GM12878 (cell line): ENCODE measurements at regions not wholly inside any gene's neighbourhood (a gene's known extent, or its start where the extent isn't known, plus 50 kb on each side); places are given as distances from the start of the nearest gene placed in this dataset.

ENCODE experiments used
- ATAC-seq: fragments of 200-7000 bp; cut with Tn5 transposase; 3 replicates; pipeline ENCODE4 v1.9.1; 2020; ENCODE audit warnings: mild to moderate bottlenecking, moderate library complexity
- BruUV-seq: library from RNA; stranded (reverse); fragments of 400-500 nt; replicated peaks from 2 replicates; lab custom pipeline; 2021; lab: Mats Ljungman, UMichigan
- CTCF ChIA-PET: fragments of 300-600 bp; sonication (Branson Sonifier 250); formaldehyde crosslinking; extraction: SDS; loops from one replicate; lab custom pipeline; 2021; ENCODE audit warnings: inconsistent platforms; lab: Yijun Ruan, JAX
- POLR2A ChIA-PET: fragments of 350-600 bp; formaldehyde crosslinking; extraction: SDS; loops from one replicate; lab custom pipeline; 2021; ENCODE audit warnings: inconsistent platforms; lab: Charles Lee
- RAD21 ChIA-PET: fragments of 300-600 bp; sonication (Branson Sonifier 250); formaldehyde crosslinking; loops from one replicate; lab custom pipeline; 2023; ENCODE audit warnings: antibody characterized with exemption; ENCODE audit not compliant: unreplicated experiment; lab: Charles Lee
- SMC1A ChIA-PET: fragments of 300-600 bp; sonication (Branson Sonifier 250); formaldehyde crosslinking; loops from one replicate; lab custom pipeline; 2023; ENCODE audit not compliant: unreplicated experiment, uncharacterized antibody; lab: Charles Lee
- DNase-seq: peaks from one replicate; pipeline ENCODE4 v3.0.0-alpha.2; 2011; ENCODE audit warnings: low read depth, low spot score
- FAIRE-seq: peaks from 3 replicates; lab custom pipeline; 2011; peaks lifted over from hg19 to GRCh38; lab: Jason Lieb, UNC
- H2AFZ ChIP-seq: 2 replicates; pipeline ENCODE4 v1.6.0; 2011; ENCODE audit warnings: low read depth, low read length, control low read depth; ENCODE audit not compliant: control insufficient read depth
- H3K27ac ChIP-seq: 2 replicates; pipeline ENCODE4 v1.5.1; 2011; ENCODE audit warnings: control low read depth; ENCODE audit not compliant: control insufficient read depth, insufficient read depth
- H3K27me3 ChIP-seq, 2 experiments: replicated peaks in 1 of 2; 2 replicates each; pipeline versions ENCODE4 v1.6.0 to v1.6.1; 2011; ENCODE audit warnings: low read length in 1 of 2; ENCODE audit not compliant: control insufficient read depth in 2 of 2, insufficient read depth in 2 of 2
- H3K36me3 ChIP-seq, 2 experiments: 2 replicates each; pipeline ENCODE4 v1.5.1; 2011; ENCODE audit warnings: low read length in 1 of 2; ENCODE audit not compliant: control insufficient read depth in 2 of 2, insufficient read depth in 2 of 2
- H3K4me1 ChIP-seq: 2 replicates; pipeline ENCODE4 v1.6.1; 2011; ENCODE audit warnings: mild to moderate bottlenecking, low read length, moderate library complexity, mixed read lengths; ENCODE audit not compliant: control insufficient read depth, insufficient read depth
- H3K4me2 ChIP-seq: 2 replicates; pipeline ENCODE4 v1.6.0; 2011; ENCODE audit warnings: control low read depth; ENCODE audit not compliant: control insufficient read depth, insufficient read depth
- H3K4me3 ChIP-seq: fragments of 200-600 bp; sonication (generic); 2 replicates; pipeline ENCODE4 v1.5.1; 2016
- H3K79me2 ChIP-seq: 2 replicates; pipeline ENCODE4 v1.6.0; 2011; ENCODE audit warnings: low read length; ENCODE audit not compliant: control insufficient read depth, insufficient read depth
- H3K9ac ChIP-seq: 2 replicates; pipeline ENCODE4 v1.8.0; 2011; ENCODE audit warnings: low read length, control low read depth, mixed read lengths; ENCODE audit not compliant: control insufficient read depth, insufficient read depth
- H3K9me3 ChIP-seq: replicated peaks from 3 replicates; pipeline ENCODE4 v1.5.1; 2011; ENCODE audit warnings: mild to moderate bottlenecking, low read length; ENCODE audit not compliant: control insufficient read depth, insufficient read depth
- H4K20me1 ChIP-seq: 2 replicates; pipeline ENCODE4 v1.6.0; 2011; ENCODE audit not compliant: control insufficient read depth, insufficient read depth
- BCL11A ChIP-seq: IDR thresholded peaks from 2 replicates; pipeline ENCODE4 v1.6.1; 2011; ENCODE audit warnings: low read depth, low read length
- CHD1 ChIP-seq: IDR thresholded peaks from 2 replicates; pipeline ENCODE4 v1.6.1; 2012; ENCODE audit warnings: low read depth, low read length, improper control_type of control experiment
- CHD2 ChIP-seq: IDR thresholded peaks from 2 replicates; pipeline ENCODE4 v1.6.1; 2011; ENCODE audit warnings: low read depth, low read length, improper control_type of control experiment, borderline replicate concordance
- FOXM1 ChIP-seq: IDR thresholded peaks from 2 replicates; pipeline ENCODE4 v1.6.1; 2012; ENCODE audit warnings: low read depth, mild to moderate bottlenecking, inconsistent platforms, low read length, moderate library complexity
- IRF5 ChIP-seq: fragments of 450-650 bp; IDR thresholded peaks from 2 replicates; pipeline ENCODE4 v1.6.1; 2017; ENCODE audit warnings: borderline replicate concordance
- KDM1A ChIP-seq: fragments of 200-600 bp; sonication (generic); IDR thresholded peaks from 2 replicates; pipeline ENCODE4 v1.6.1; 2016; ENCODE audit warnings: borderline replicate concordance
- MAX ChIP-seq: IDR thresholded peaks from 2 replicates; pipeline ENCODE4 v1.6.1; 2012; ENCODE audit warnings: low read depth, low read length, improper control_type of control experiment
- MTA2 ChIP-seq: fragments of 450-650 bp; IDR thresholded peaks from 2 replicates; pipeline ENCODE4 v1.6.1; 2016; ENCODE audit warnings: low read depth, mild to moderate bottlenecking, moderate library complexity
- NR2C2 ChIP-seq: IDR thresholded peaks from 2 replicates; pipeline ENCODE4 v1.6.1; 2011; ENCODE audit warnings: borderline replicate concordance, low read depth; ENCODE audit not compliant: control insufficient read depth, insufficient read length
- POU2F2 ChIP-seq: IDR thresholded peaks from 3 replicates; pipeline ENCODE4 v1.6.1; 2011; ENCODE audit warnings: low read depth, mild to moderate bottlenecking, low read length, borderline replicate concordance
- RBBP5 ChIP-seq: fragments of 200-600 bp; sonication (generic); conservative IDR thresholded peaks from 2 replicates; pipeline ENCODE4 v1.6.1; 2016
- SKIL ChIP-seq: fragments of 450-650 bp; IDR thresholded peaks from 2 replicates; pipeline ENCODE4 v1.6.1; 2017; ENCODE audit warnings: mild to moderate bottlenecking, low read depth, inconsistent platforms; ENCODE audit not compliant: poor library complexity, severe bottlenecking
- SMC3 ChIP-seq: IDR thresholded peaks from 2 replicates; pipeline ENCODE4 v1.6.1; 2011; ENCODE audit warnings: low read length, improper control_type of control experiment, borderline replicate concordance
- TBL1XR1 ChIP-seq: IDR thresholded peaks from 2 replicates; pipeline ENCODE4 v1.6.1; 2012; ENCODE audit warnings: low read depth, low read length, improper control_type of control experiment
- TCF3 ChIP-seq: IDR thresholded peaks from 2 replicates; pipeline ENCODE4 v1.6.1; 2012; ENCODE audit warnings: low read depth, mild to moderate bottlenecking, low read length, borderline replicate concordance; ENCODE audit not compliant: insufficient read depth
- ZBTB33 ChIP-seq: fragments of 450-650 bp; IDR thresholded peaks from 2 replicates; pipeline ENCODE4 v1.6.1; 2017; ENCODE audit warnings: mild to moderate bottlenecking
- ZZZ3 ChIP-seq: IDR thresholded peaks from 2 replicates; pipeline ENCODE4 v1.6.1; 2011; ENCODE audit warnings: low read depth; ENCODE audit not compliant: control insufficient read depth, insufficient read length
- WGBS: methylation state at CpG from one replicate; pipeline ENCODE4 v1.1.6; 2016; ENCODE audit warnings: low lambda C conversion rate; ENCODE audit not compliant: insufficient replicate concordance, insufficient coverage; ENCODE audit errors: missing lambda C conversion rate; 5-methylcytosine and 5-hydroxymethylcytosine counted together
- in situ Hi-C: fragments of 300-500 bp; cut with MboI; formaldehyde crosslinking; loops from 9 replicates; pipeline ENCODE4 v1.14.3; 2018; ENCODE audit warnings: mixed read lengths
- intact Hi-C: fragments of 100-400 bp; cut with micrococcal nuclease; formaldehyde crosslinking; loops from one replicate; pipeline ENCODE4 v1.14.2; 2022; ENCODE audit not compliant: unreplicated experiment
- TF ChIP-seq, protein P1 (sequence below): fragments of 450-650 bp; IDR thresholded peaks from 2 replicates; pipeline ENCODE4 v1.6.1; 2014; ENCODE audit warnings: mild to moderate bottlenecking

DNA sequence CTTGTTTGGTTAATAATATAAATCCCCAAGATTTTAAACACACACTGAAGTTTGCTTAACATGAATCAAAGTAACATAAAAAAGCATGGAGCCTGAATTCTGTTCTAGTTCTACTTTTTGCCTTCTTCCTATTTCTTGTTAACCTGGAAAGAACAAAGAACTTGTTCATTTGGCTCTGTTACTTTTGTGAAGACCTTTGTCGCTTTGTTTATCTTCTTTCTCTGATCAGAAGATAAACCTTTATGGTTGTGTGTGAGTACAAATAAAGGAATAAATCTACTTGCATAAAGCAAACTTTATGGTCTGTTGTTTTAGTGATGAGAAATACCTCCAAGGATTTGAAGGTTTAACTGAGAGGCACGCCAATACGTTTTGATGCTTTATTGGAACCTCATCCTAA, 210.1 kb upstream of the SATB1 start:
- FAIRE-seq (no peak), ATAC-seq (no peak), DNase-seq (no peak)
- BruUV-seq: no TSS peak
- no peak overlapping the region for H3K9ac ChIP-seq
- intact Hi-C loops (no loop called here), in situ Hi-C loops (no loop called here)
- RAD21 ChIA-PET: no interaction called here
- WGBS: 54% methylated on average over 3 of the region's 3 CpGs
- no peaks in the 10 kb centered on the region for H3K9me3 ChIP-seq
- no peaks in the 10 kb centered on the region for H3K36me3 ChIP-seq
- no peak overlapping the region for H3K4me3 ChIP-seq
- no peak overlapping the region for H2AFZ ChIP-seq
- CTCF ChIA-PET: no interaction called here
- SMC1A ChIA-PET: no interaction called here
- TF ChIP-seq FOXM1: no peak
- no peak for TF ChIP-seq ZZZ3
- TF ChIP-seq ZBTB33: no peak
- TF ChIP-seq, protein P1, sequence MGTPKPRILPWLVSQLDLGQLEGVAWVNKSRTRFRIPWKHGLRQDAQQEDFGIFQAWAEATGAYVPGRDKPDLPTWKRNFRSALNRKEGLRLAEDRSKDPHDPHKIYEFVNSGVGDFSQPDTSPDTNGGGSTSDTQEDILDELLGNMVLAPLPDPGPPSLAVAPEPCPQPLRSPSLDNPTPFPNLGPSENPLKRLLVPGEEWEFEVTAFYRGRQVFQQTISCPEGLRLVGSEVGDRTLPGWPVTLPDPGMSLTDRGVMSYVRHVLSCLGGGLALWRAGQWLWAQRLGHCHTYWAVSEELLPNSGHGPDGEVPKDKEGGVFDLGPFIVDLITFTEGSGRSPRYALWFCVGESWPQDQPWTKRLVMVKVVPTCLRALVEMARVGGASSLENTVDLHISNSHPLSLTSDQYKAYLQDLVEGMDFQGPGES: no peak
- TF ChIP-seq BCL11A: no peak
- no peak for TF ChIP-seq SMC3
- no peak for TF ChIP-seq CHD2
- TF ChIP-seq TCF3: no peak
- TF ChIP-seq MAX: no peak
- no peak for TF ChIP-seq NR2C2
- TF ChIP-seq CHD1: no peak
- TF ChIP-seq KDM1A: no peak
- no peak for TF ChIP-seq SKIL
- TF ChIP-seq TBL1XR1: no peak
- no peak for TF ChIP-seq RBBP5
- TF ChIP-seq POU2F2: no peak
- no peak for TF ChIP-seq IRF5
- no peak for TF ChIP-seq MTA2
- H3K4me2 ChIP-seq: no peak overlapping the region
- H3K4me1 ChIP-seq: no peaks in the 10 kb centered on the region
- H4K20me1 ChIP-seq: no peaks in the 10 kb centered on the region
- no peaks in the 10 kb centered on the region for H3K79me2 ChIP-seq
- H3K27me3 ChIP-seq: no peaks in the 10 kb centered on the region
- POLR2A ChIA-PET: no interaction called here
- no peak overlapping the region for H3K27ac ChIP-seq
